ENCODE measurements at regions not wholly inside any gene's neighbourhood (a gene's known extent, or its start where the extent isn't known, plus 50 kb on each side); places are given as distances from the start of the nearest gene placed in this dataset.
A peak's percentile ranks its signal among the peaks of the same experiment; 100 is the strongest.

DNA sequence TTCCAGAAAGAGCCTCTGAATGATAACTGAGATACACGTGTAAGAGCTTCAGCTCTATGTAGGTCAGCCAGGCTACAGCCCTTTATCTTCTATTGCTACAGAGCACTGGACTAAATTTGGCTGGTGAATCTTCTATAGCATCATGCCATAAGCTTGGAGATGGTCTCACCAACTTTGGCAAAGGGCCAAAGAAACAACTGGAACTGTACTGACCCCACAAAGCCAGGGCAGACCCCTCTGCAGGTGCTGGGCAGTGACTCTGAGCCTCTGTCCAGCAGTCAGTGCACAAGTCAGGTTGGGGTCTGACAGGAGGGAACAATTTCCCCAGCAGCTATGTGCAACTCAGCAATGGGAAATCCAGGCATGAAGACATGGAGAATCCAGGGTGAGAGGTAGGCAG is 57.8 kb upstream of the NFASC start:
- TF ChIP-seq, protein P1, sequence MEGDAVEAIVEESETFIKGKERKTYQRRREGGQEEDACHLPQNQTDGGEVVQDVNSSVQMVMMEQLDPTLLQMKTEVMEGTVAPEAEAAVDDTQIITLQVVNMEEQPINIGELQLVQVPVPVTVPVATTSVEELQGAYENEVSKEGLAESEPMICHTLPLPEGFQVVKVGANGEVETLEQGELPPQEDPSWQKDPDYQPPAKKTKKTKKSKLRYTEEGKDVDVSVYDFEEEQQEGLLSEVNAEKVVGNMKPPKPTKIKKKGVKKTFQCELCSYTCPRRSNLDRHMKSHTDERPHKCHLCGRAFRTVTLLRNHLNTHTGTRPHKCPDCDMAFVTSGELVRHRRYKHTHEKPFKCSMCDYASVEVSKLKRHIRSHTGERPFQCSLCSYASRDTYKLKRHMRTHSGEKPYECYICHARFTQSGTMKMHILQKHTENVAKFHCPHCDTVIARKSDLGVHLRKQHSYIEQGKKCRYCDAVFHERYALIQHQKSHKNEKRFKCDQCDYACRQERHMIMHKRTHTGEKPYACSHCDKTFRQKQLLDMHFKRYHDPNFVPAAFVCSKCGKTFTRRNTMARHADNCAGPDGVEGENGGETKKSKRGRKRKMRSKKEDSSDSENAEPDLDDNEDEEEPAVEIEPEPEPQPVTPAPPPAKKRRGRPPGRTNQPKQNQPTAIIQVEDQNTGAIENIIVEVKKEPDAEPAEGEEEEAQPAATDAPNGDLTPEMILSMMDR (IDR thresholded peaks at IDR 0.05; ENCODE audit: low read depth, low read length) = no peak
- Histone ChIP-seq H3K4me1 (no peaks in the 10 kb centered on the region; the same call in 1 of the 2 replicates), H3K36me3 (no peaks in the 10 kb centered on the region), H3K4me3 (ENCODE audit: low read depth, low read length) (no peak overlapping the region), H3K9me3 (no peaks in the 10 kb centered on the region), H3K27me3 (no peaks in the 10 kb centered on the region)
- no peak for DNase-seq

DNA sequence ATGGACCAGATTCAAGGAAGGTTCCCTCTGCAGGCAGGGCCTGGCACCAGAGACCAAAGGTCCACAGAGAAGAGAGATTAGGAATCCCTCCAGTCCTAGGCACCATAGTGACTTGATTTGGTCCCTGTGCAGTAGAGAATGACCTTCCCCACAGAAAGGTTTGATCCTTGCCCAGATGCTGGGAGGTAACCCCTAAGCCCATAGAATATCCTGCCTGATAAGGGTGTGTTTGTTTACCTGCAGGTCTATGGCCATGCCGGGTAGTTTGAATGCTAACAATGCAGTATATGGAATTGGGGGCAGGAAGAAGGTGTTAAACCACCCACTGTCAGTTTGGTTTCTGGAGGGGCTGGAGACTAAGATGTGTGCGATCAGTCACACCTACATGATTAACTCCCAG is 57.1 kb upstream of the NFASC start:
- H3K4me3 ChIP-seq (ENCODE audit: low read depth, low read length) = no peak overlapping the region
- H3K27me3 ChIP-seq = no peaks in the 10 kb centered on the region
- TF ChIP-seq, protein P1 (IDR thresholded peaks at IDR 0.05; ENCODE audit: low read depth, low read length) = no peak
- H3K36me3 ChIP-seq = no peaks in the 10 kb centered on the region
- no peaks in the 10 kb centered on the region for H3K9me3 ChIP-seq
- no peak for DNase-seq
- no peaks in the 10 kb centered on the region; the same call in 1 of the 2 replicates for H3K4me1 ChIP-seq

DNA sequence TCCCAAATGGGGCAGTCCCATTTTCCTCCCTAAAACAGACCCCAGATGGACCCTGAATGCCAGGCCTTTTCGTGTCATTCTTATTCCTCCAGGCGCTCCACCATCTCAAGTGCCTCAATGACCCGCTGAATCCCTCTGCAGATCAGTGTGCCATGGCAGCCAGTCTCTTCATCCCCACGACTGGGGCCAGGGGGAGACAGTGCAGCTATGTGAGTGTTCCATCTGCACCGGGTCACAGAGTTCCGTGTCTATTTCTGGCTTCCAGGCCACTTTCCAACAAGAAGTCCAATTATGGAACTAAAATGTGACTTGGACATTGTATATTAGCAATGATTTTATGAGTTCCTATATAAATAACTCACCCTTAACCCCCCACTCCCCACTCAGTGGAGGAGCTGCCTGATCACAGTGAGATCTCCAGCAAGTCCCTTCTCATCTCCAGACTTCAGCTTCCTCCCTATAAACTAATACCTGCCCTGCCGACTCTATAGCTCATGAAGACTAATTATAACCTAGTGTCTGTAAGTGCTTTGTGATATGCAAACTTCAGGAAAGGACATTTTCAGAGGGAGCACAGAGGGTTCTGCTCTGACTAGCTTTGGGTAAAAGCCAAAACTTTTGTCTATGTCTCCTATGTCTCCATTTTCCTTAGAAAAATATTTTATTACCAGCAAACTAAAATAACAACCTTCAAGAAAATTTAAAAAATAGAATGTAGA is 56.3 kb upstream of the NFASC start:
- H3K4me3 ChIP-seq (ENCODE audit: low read depth, low read length) = no peak overlapping the region
- no peaks in the 10 kb centered on the region for H3K36me3 ChIP-seq
- H3K9me3 ChIP-seq = no peaks in the 10 kb centered on the region
- H3K4me1 ChIP-seq = peaks cover 3% of the 10 kb centered on the region
- no peaks in the 10 kb centered on the region for H3K27me3 ChIP-seq
- TF ChIP-seq, protein P1 (IDR thresholded peaks at IDR 0.05; ENCODE audit: low read depth, low read length) = no peak
- no peak for DNase-seq

DNA sequence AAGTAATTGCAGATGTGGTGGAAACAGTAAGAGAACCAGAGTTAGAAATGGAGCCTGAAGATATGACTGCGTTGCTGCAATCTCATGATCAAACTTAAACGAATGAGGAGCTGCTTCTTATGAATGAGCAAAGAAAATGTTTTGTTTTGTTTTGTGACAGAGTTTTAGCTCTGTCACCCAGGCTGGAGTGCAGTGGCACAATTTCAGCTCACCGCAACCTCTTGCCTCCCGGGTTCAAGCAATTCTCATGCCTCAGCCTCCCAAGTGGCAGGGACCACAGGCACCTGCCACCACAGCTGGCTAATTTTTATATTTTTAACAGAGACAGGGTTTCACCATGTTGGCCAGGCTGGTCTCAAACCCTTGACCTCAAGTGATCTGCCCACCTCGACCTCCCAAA is 53.3 kb upstream of the NFASC start:
- H3K27me3 ChIP-seq = no peaks in the 10 kb centered on the region
- H3K4me3 ChIP-seq (ENCODE audit: low read depth, low read length) = no peak overlapping the region
- H3K36me3 ChIP-seq = no peaks in the 10 kb centered on the region
- H3K4me1 ChIP-seq = peaks cover 26% of the 10 kb centered on the region
- no peak for DNase-seq
- H3K9me3 ChIP-seq = no peaks in the 10 kb centered on the region
- TF ChIP-seq, protein P1 (IDR thresholded peaks at IDR 0.05; ENCODE audit: low read depth, low read length) = no peak

DNA sequence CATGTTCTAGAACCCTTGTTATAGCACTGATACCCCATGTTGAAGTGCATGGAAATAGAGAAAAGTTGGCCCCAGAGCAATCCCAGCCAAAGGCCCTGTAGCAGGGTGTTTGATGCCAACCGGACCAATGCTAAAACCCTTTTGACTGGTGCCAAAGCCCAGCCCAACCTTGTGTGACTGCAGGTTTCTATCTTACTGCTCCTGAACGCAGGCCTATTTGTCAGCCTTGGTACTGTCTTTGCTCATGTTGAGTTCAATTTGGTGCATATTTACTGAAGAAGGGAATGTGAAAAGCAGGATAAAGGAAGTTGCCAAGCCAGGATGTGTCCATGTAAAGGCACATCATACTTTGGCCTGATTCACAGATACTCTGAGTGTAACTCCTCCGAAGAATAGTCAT is 51.7 kb upstream of the NFASC start:
- Histone ChIP-seq H3K9me3 (no peaks in the 10 kb centered on the region), H3K27me3 (no peaks in the 10 kb centered on the region), H3K36me3 (no peaks in the 10 kb centered on the region), H3K4me1 (peaks cover 26% of the 10 kb centered on the region), H3K4me3 (ENCODE audit: low read depth, low read length) (no peak overlapping the region)
- DNase-seq = no peak
- TF ChIP-seq, protein P1 (IDR thresholded peaks at IDR 0.05; ENCODE audit: low read depth, low read length) = no peak

DNA sequence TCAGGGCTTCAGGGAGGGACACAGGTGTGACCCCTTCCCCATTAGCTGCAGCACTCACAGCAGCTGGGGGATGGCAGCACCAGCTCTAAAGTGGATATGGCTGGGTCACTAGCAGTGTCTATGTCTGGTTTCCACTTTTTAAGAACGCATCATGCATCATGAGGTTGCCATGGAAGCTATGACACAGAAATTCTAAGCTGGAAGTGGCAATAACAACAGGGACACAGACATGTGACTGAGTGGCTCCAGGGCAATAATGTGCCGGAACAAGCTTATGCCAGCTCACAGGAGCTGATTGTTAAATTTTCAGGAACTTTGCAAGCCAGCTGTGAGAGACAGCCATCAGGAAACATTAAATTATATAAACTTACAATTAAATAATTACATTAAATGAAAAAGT is 51.2 kb upstream of the NFASC start:
- Histone ChIP-seq H3K9me3 (no peaks in the 10 kb centered on the region), H3K36me3 (no peaks in the 10 kb centered on the region), H3K4me3 (ENCODE audit: low read depth, low read length) (peak overlapping the region; percentile 5; the same call in 1 of the 2 replicates), H3K27me3 (no peaks in the 10 kb centered on the region), H3K4me1 (peaks cover 26% of the 10 kb centered on the region)
- TF ChIP-seq, protein P1 (IDR thresholded peaks at IDR 0.05; ENCODE audit: low read depth, low read length) = peak; percentile 21; the same call in 1 of the 2 replicates
- DNase-seq = peak; percentile 61
